Liver (tissue), 8 donors: ENCODE measurements at regions not wholly inside any gene's neighbourhood (a gene's known extent, or its start where the extent isn't known, plus 50 kb on each side); places are given as distances from the start of the nearest gene placed in this dataset.

ENCODE experiments used
- DNase-seq: peaks from one replicate; pipeline ENCODE4 v3.0.0-alpha.2; 2017; ENCODE audit warnings: low spot score
- H3K27ac ChIP-seq, 2 donors: one replicate each; pipeline ENCODE4 v1.7.0; 2013; ENCODE audit warnings: inconsistent platforms in 2 of 2, low read length in 2 of 2, control low read depth in 1 of 2, low read depth in 1 of 2, mild to moderate bottlenecking in 1 of 2
- H3K27me3 ChIP-seq, 4 donors: one replicate each; pipeline versions ENCODE4 v1.6.1 to v1.7.0; 2013; ENCODE audit warnings: low read length in 3 of 4, inconsistent platforms in 1 of 4, mild to moderate bottlenecking in 1 of 4, moderate library complexity in 1 of 4; ENCODE audit not compliant: control insufficient read depth in 4 of 4, insufficient read depth in 4 of 4
- H3K36me3 ChIP-seq, 4 donors: one replicate each; pipeline versions ENCODE4 v1.6.1 to v1.7.0; 2013; ENCODE audit warnings: low read length in 3 of 4, mild to moderate bottlenecking in 3 of 4, low read depth in 1 of 4, moderate library complexity in 1 of 4; ENCODE audit not compliant: control insufficient read depth in 4 of 4, insufficient read depth in 3 of 4
- H3K4me1 ChIP-seq, 4 donors: one replicate each; pipeline versions ENCODE4 v1.6.1 to v1.7.0; 2013; ENCODE audit warnings: low read length in 3 of 4, mild to moderate bottlenecking in 3 of 4, moderate library complexity in 1 of 4; ENCODE audit not compliant: control insufficient read depth in 4 of 4, insufficient read depth in 4 of 4
- H3K4me3 ChIP-seq, 3 donors: one replicate each; pipeline versions ENCODE4 v1.6.1 to v1.7.0; 2013; ENCODE audit warnings: low read length in 3 of 3, control low read depth in 1 of 3, low read depth in 1 of 3, mild to moderate bottlenecking in 1 of 3
- H3K9ac ChIP-seq, 2 donors: one replicate each; pipeline ENCODE4 v1.7.0; 2013; ENCODE audit warnings: low read length in 2 of 2, mild to moderate bottlenecking in 2 of 2, moderate library complexity in 2 of 2, control low read depth in 1 of 2, low read depth in 1 of 2
- H3K9me3 ChIP-seq, 4 donors: one replicate each; pipeline versions ENCODE4 v1.6.1 to v1.7.0; 2013; ENCODE audit warnings: low read length in 3 of 4; ENCODE audit not compliant: control insufficient read depth in 4 of 4
- ATF3 ChIP-seq: IDR thresholded peaks from 2 replicates; pipeline ENCODE4 v1.6.1; 2016; ENCODE audit warnings: antibody characterized with exemption
- CTCF ChIP-seq: fragments of 150-350 bp; IDR thresholded peaks from 2 replicates; pipeline ENCODE4 v1.5.1; 2017; ENCODE audit warnings: improper control_type of control experiment, low read depth, low read length; ENCODE audit not compliant: missing input control
- FOXA2 ChIP-seq: IDR thresholded peaks from 2 replicates; pipeline ENCODE4 v1.6.1; 2016; ENCODE audit warnings: antibody characterized with exemption
- GABPA ChIP-seq, 2 donors: IDR thresholded peaks in 1 of 2; conservative IDR thresholded peaks in 1 of 2; 2 replicates each; pipeline ENCODE4 v1.6.1; 2016; ENCODE audit warnings: antibody characterized with exemption in 2 of 2, mild to moderate bottlenecking in 1 of 2, moderate library complexity in 1 of 2
- HNF4A ChIP-seq, 2 donors: conservative IDR thresholded peaks; 2 replicates each; pipeline ENCODE4 v1.6.1; 2016; ENCODE audit warnings: antibody characterized with exemption in 2 of 2, mild to moderate bottlenecking in 2 of 2
- HNF4G ChIP-seq: IDR thresholded peaks from 2 replicates; pipeline ENCODE4 v1.6.1; 2016; ENCODE audit warnings: antibody characterized with exemption
- JUND ChIP-seq, 2 donors: IDR thresholded peaks; 2 replicates each; pipeline ENCODE4 v1.6.1; 2016; ENCODE audit warnings: antibody characterized with exemption in 2 of 2
- NR2F2 ChIP-seq: IDR thresholded peaks from 2 replicates; pipeline ENCODE4 v1.6.1; 2016; ENCODE audit warnings: antibody characterized with exemption
- RAD21 ChIP-seq, 2 donors: IDR thresholded peaks; 2 replicates each; pipeline ENCODE4 v1.6.1; 2016; ENCODE audit warnings: antibody characterized with exemption in 2 of 2, mild to moderate bottlenecking in 2 of 2
- RXRA ChIP-seq, 2 donors: IDR thresholded peaks; 2 replicates each; pipeline ENCODE4 v1.6.1; 2017 to 2018; ENCODE audit warnings: antibody characterized with exemption in 2 of 2, mild to moderate bottlenecking in 1 of 2
- SP1 ChIP-seq: IDR thresholded peaks from 2 replicates; pipeline ENCODE4 v1.6.1; 2018; ENCODE audit warnings: antibody characterized with exemption, mild to moderate bottlenecking
- TAF1 ChIP-seq: conservative IDR thresholded peaks from 2 replicates; pipeline ENCODE4 v1.6.1; 2016; ENCODE audit warnings: antibody characterized with exemption, mild to moderate bottlenecking
- YY1 ChIP-seq: IDR thresholded peaks from 2 replicates; pipeline ENCODE4 v1.6.1; 2016; ENCODE audit warnings: antibody characterized with exemption, mild to moderate bottlenecking
- WGBS: extraction: QIAGEN DNeasy Blood & Tissue Kit; methylation state at CpG from one replicate; pipeline ENCODE4 v1.1.7; 2013; 5-methylcytosine and 5-hydroxymethylcytosine counted together
- TF ChIP-seq, protein P1 (sequence below): IDR thresholded peaks from 2 replicates; pipeline ENCODE4 v1.6.1; 2016; ENCODE audit warnings: antibody characterized with exemption, mild to moderate bottlenecking
- TF ChIP-seq, protein P2 (sequence below): IDR thresholded peaks from 2 replicates; pipeline ENCODE4 v1.6.1; 2016; ENCODE audit warnings: antibody characterized with exemption
- donor health status: healthy.
- donor health status: healthy.
- donor health status: healthy.
- donor health status: healthy.
- donor health status: healthy.

- Histone ChIP-seq H3K9ac (no peak overlapping the region), H3K4me1 (no peaks in the 10 kb centered on the region), H3K27me3 (peaks cover 0 to 3% (median 0%) of the 10 kb centered on the region in 4 donors), H3K27ac (no peak overlapping the region), H3K4me3 (no peak overlapping the region), H3K9me3 (no peaks in the 10 kb centered on the region), H3K36me3 (no peaks in the 10 kb centered on the region)
- DNase-seq: no peak
- TF ChIP-seq YY1 (no peak), CTCF (no peak), FOXA2 (no peak), RAD21 (IDR thresholded peaks at IDR 0.05) (no peak), JUND (IDR thresholded peaks at IDR 0.05) (no peak), RXRA (IDR thresholded peaks at IDR 0.05) (no peak), SP1 (no peak), HNF4A (conservative IDR thresholded peaks at IDR 0.05) (no peak), HNF4G (no peak), NR2F2 (no peak), GABPA (IDR thresholded peaks at IDR 0.05 in 1 of 2, conservative IDR thresholded peaks at IDR 0.05 in 1 of 2) (no peak), TAF1 (no peak), ATF3 (no peak)
- TF ChIP-seq, protein P1, sequence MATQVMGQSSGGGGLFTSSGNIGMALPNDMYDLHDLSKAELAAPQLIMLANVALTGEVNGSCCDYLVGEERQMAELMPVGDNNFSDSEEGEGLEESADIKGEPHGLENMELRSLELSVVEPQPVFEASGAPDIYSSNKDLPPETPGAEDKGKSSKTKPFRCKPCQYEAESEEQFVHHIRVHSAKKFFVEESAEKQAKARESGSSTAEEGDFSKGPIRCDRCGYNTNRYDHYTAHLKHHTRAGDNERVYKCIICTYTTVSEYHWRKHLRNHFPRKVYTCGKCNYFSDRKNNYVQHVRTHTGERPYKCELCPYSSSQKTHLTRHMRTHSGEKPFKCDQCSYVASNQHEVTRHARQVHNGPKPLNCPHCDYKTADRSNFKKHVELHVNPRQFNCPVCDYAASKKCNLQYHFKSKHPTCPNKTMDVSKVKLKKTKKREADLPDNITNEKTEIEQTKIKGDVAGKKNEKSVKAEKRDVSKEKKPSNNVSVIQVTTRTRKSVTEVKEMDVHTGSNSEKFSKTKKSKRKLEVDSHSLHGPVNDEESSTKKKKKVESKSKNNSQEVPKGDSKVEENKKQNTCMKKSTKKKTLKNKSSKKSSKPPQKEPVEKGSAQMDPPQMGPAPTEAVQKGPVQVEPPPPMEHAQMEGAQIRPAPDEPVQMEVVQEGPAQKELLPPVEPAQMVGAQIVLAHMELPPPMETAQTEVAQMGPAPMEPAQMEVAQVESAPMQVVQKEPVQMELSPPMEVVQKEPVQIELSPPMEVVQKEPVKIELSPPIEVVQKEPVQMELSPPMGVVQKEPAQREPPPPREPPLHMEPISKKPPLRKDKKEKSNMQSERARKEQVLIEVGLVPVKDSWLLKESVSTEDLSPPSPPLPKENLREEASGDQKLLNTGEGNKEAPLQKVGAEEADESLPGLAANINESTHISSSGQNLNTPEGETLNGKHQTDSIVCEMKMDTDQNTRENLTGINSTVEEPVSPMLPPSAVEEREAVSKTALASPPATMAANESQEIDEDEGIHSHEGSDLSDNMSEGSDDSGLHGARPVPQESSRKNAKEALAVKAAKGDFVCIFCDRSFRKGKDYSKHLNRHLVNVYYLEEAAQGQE: no peak
- TF ChIP-seq, protein P2, sequence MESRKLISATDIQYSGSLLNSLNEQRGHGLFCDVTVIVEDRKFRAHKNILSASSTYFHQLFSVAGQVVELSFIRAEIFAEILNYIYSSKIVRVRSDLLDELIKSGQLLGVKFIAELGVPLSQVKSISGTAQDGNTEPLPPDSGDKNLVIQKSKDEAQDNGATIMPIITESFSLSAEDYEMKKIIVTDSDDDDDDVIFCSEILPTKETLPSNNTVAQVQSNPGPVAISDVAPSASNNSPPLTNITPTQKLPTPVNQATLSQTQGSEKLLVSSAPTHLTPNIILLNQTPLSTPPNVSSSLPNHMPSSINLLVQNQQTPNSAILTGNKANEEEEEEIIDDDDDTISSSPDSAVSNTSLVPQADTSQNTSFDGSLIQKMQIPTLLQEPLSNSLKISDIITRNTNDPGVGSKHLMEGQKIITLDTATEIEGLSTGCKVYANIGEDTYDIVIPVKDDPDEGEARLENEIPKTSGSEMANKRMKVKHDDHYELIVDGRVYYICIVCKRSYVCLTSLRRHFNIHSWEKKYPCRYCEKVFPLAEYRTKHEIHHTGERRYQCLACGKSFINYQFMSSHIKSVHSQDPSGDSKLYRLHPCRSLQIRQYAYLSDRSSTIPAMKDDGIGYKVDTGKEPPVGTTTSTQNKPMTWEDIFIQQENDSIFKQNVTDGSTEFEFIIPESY: no peak
- WGBS: 80% methylated on average over 8 of the region's 8 CpGs
These were observed 559.1 kb upstream of the JAG1 start for GRCh38 chr20:11232896-11233295.

DNA sequence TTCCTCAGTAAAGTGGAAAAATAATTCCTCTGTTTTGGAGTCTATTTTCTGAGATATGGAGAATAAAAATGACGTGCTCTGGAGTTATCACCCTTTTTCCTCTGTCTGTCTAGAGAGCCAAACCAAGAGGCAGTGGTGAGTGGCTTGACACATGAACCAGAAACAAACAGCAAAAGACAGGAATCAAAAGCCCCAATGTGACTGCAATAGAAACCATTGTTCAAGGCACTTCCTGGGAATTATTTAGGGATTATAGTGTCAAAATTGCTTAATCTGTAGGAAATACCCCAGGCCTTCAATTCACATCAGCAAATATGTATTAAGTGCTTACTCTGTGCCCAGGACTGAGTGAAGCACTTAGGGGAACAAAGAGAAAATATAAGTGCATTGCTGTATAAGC, 560.4 kb upstream of the JAG1 start:
- no peaks in the 10 kb centered on the region for H3K36me3 ChIP-seq
- DNase-seq: no peak
- no peak overlapping the region for H3K9ac ChIP-seq
- 58% methylated on average over 1 of the region's 1 CpG for WGBS
- no peaks in the 10 kb centered on the region for H3K9me3 ChIP-seq
- H3K4me3 ChIP-seq: no peak overlapping the region
- H3K4me1 ChIP-seq: no peaks in the 10 kb centered on the region
- no peak overlapping the region for H3K27ac ChIP-seq
- H3K27me3 ChIP-seq: no peaks in the 10 kb centered on the region
- no peak for TF ChIP-seq RAD21 (IDR thresholded peaks at IDR 0.05)
- no peak for TF ChIP-seq FOXA2
- TF ChIP-seq SP1: no peak
- no peak for TF ChIP-seq RXRA (IDR thresholded peaks at IDR 0.05)
- TF ChIP-seq, protein P2: no peak
- no peak for TF ChIP-seq HNF4G
- no peak for TF ChIP-seq HNF4A (conservative IDR thresholded peaks at IDR 0.05)
- no peak for TF ChIP-seq CTCF
- TF ChIP-seq JUND (IDR thresholded peaks at IDR 0.05): no peak
- TF ChIP-seq, protein P1: no peak
